ENCODE measurements at regions not wholly inside any gene's neighbourhood (a gene's known extent, or its start where the extent isn't known, plus 50 kb on each side); places are given as distances from the start of the nearest gene placed in this dataset.

DNA sequence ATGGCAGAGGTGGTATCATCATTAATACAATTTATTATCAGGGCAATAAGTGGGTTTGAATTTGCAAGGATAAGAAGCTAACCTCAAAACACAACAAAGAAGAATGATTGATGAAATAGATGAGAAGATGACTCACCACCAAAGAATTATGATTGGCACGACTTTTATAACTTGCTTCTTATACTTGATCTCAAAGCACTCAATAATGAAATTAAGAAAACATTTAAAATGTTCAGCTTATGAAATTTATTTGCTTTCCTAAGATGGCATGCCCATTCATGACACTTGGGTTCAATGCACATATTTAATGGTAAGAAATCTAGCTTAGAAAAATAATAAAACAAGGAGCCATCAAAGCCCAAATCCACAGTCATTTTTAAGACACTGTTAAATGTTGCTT is 477.5 kb downstream of the GJA1 start:
- ATAC-seq (no peak), FAIRE-seq (no peak), DNase-seq (ENCODE audit: extremely low read depth in 1 of 4, low spot score in 3 of 4) (no peak)
- H3K9me3 ChIP-seq (replicated peaks; ENCODE audit: control insufficient read depth, insufficient read depth, low read depth, low read length), result no peaks in the 10 kb centered on the region; the same call in 1 of the 2 replicates
- H3K27me3 ChIP-seq (ENCODE audit: control insufficient read depth in 2 of 2, insufficient read depth in 2 of 2, low read length in 2 of 2), result no peaks in the 10 kb centered on the region
- H3K4me2 ChIP-seq (ENCODE audit: insufficient read depth, low read length), result no peak overlapping the region
- H3K36me3 ChIP-seq (ENCODE audit: control insufficient read depth, insufficient read depth, low read length), result no peaks in the 10 kb centered on the region
- no peaks in the 10 kb centered on the region for H4K20me1 ChIP-seq (replicated peaks; ENCODE audit: control insufficient read depth, insufficient read depth, low read length)
- no peaks in the 10 kb centered on the region for H3K4me1 ChIP-seq (replicated peaks in 1 of 2; ENCODE audit: control insufficient read depth in 2 of 2, insufficient read depth in 2 of 2, low read length in 2 of 2)
- TF ChIP-seq NR2C2 (CRISPR knock-in tag; IDR thresholded peaks at IDR 0.05) (no peak), NR2C2 (tag; IDR thresholded peaks at IDR 0.05) (no peak), FOXJ2 (tag; IDR thresholded peaks at IDR 0.05) (no peak), GABPB1 (CRISPR knock-in tag; IDR thresholded peaks at IDR 0.05) (no peak), FOXA3 (CRISPR knock-in tag; conservative IDR thresholded peaks at IDR 0.05 in 1 of 2, IDR thresholded peaks at IDR 0.05 in 1 of 2) (no peak)
- TF ChIP-seq, protein P1, sequence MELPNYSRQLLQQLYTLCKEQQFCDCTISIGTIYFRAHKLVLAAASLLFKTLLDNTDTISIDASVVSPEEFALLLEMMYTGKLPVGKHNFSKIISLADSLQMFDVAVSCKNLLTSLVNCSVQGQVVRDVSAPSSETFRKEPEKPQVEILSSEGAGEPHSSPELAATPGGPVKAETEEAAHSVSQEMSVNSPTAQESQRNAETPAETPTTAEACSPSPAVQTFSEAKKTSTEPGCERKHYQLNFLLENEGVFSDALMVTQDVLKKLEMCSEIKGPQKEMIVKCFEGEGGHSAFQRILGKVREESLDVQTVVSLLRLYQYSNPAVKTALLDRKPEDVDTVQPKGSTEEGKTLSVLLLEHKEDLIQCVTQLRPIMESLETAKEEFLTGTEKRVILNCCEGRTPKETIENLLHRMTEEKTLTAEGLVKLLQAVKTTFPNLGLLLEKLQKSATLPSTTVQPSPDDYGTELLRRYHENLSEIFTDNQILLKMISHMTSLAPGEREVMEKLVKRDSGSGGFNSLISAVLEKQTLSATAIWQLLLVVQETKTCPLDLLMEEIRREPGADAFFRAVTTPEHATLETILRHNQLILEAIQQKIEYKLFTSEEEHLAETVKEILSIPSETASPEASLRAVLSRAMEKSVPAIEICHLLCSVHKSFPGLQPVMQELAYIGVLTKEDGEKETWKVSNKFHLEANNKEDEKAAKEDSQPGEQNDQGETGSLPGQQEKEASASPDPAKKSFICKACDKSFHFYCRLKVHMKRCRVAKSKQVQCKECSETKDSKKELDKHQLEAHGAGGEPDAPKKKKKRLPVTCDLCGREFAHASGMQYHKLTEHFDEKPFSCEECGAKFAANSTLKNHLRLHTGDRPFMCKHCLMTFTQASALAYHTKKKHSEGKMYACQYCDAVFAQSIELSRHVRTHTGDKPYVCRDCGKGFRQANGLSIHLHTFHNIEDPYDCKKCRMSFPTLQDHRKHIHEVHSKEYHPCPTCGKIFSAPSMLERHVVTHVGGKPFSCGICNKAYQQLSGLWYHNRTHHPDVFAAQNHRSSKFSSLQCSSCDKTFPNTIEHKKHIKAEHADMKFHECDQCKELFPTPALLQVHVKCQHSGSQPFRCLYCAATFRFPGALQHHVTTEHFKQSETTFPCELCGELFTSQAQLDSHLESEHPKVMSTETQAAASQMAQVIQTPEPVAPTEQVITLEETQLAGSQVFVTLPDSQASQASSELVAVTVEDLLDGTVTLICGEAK (IDR thresholded peaks at IDR 0.05), result no peak
- TF ChIP-seq, protein P1 (CRISPR knock-in tag; IDR thresholded peaks at IDR 0.05), result no peak
- TF ChIP-seq, protein P2, sequence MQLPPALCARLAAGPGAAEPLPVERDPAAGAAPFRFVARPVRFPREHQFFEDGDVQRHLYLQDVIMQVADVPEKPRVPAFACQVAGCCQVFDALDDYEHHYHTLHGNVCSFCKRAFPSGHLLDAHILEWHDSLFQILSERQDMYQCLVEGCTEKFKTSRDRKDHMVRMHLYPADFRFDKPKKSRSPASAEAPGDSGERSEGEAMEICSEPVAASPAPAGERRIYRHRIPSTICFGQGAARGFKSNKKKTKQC (CRISPR knock-in tag; IDR thresholded peaks at IDR 0.05), result no peak
- H3K4me3 ChIP-seq, result no peak overlapping the region
- no TSS peak for BruUV-seq (replicated peaks)
- H3K9ac ChIP-seq (ENCODE audit: insufficient read depth in 1 of 2, low read depth in 2 of 2, low read length in 2 of 2), result no peak overlapping the region
- H2AFZ ChIP-seq (ENCODE audit: low read depth, low read length), result no peak overlapping the region
- CTCF ChIA-PET (ENCODE audit: low intra/inter-chr PET ratio), result no interaction called here
- H3K27ac ChIP-seq (ENCODE audit: extremely low read depth, low read depth, low read length), result no peak overlapping the region
- H3K9me1 ChIP-seq (ENCODE audit: control insufficient read depth, insufficient read depth, low read length), result no peaks in the 10 kb centered on the region
- H3K79me2 ChIP-seq (ENCODE audit: control insufficient read depth, insufficient read depth, low read length), result no peaks in the 10 kb centered on the region
- in situ Hi-C loops (cut with MboI) (no loop called here), intact Hi-C loops (cut with micrococcal nuclease) (no loop called here)
- 5% methylated on average over 1 of the region's 1 CpG for WGBS (ENCODE audit: insufficient coverage, low coverage, missing lambda C conversion rate)
- POLR2A ChIA-PET, result no interaction called here

Data from K562 (cell line).